ENCODE measurements at regions not wholly inside any gene's neighbourhood (a gene's known extent, or its start where the extent isn't known, plus 50 kb on each side); places are given as distances from the start of the nearest gene placed in this dataset.

GRCh38 chr9:106119176-106119575 is 424.8 kb downstream of the TMEM38B start:
- H3K4me1 ChIP-seq: no peaks in the 10 kb centered on the region
- no peaks in the 10 kb centered on the region for H3K27me3 ChIP-seq
- 54 to 59% methylated on average over 3 of the region's 3 CpGs for WGBS, 2 donors (ENCODE audit: low coverage in 1 of 2)
- no peak overlapping the region for H3K27ac ChIP-seq
- H3K9me3 ChIP-seq: no peaks in the 10 kb centered on the region
- H3K36me3 ChIP-seq: no peaks in the 10 kb centered on the region
- no peak for ATAC-seq
- TF ChIP-seq CTCF (IDR thresholded peaks at IDR 0.05): no peak
- TF ChIP-seq POLR2AphosphoS5 (IDR thresholded peaks at IDR 0.05): no peak
- no peak for TF ChIP-seq EP300 (IDR thresholded peaks at IDR 0.05)
- TF ChIP-seq POLR2A (IDR thresholded peaks at IDR 0.05): no peak
- no peak overlapping the region for H3K4me3 ChIP-seq

GRCh38 chr9:106120071-106120470 is 425.7 kb downstream of the TMEM38B start:
- peaks cover 0 to under 1% (median 0%) of the 10 kb centered on the region in 3 donors for H3K9me3 ChIP-seq
- no peak for ATAC-seq
- H3K4me3 ChIP-seq: no peak overlapping the region
- WGBS, 2 donors (ENCODE audit: low coverage in 1 of 2): 90 to 100% methylated on average over 7 to 9 of the region's 10 CpGs
- H3K36me3 ChIP-seq: no peaks in the 10 kb centered on the region
- no peak for TF ChIP-seq CTCF (IDR thresholded peaks at IDR 0.05)
- TF ChIP-seq POLR2AphosphoS5 (IDR thresholded peaks at IDR 0.05): no peak
- no peak for TF ChIP-seq EP300 (IDR thresholded peaks at IDR 0.05)
- TF ChIP-seq POLR2A (IDR thresholded peaks at IDR 0.05): no peak
- no peaks in the 10 kb centered on the region for H3K27me3 ChIP-seq
- H3K27ac ChIP-seq: no peak overlapping the region
- H3K4me1 ChIP-seq: no peaks in the 10 kb centered on the region

GRCh38 chr9:106127776-106128175 is 433.4 kb downstream of the TMEM38B start:
- Histone ChIP-seq H3K27me3 (no peaks in the 10 kb centered on the region), H3K27ac (no peak overlapping the region), H3K4me3 (no peak overlapping the region), H3K36me3 (no peaks in the 10 kb centered on the region), H3K4me1 (no peaks in the 10 kb centered on the region), H3K9me3 (peaks cover 0 to 3% (median 0%) of the 10 kb centered on the region in 3 donors)
- ATAC-seq: no peak
- no peak for TF ChIP-seq EP300 (IDR thresholded peaks at IDR 0.05)
- TF ChIP-seq POLR2AphosphoS5 (IDR thresholded peaks at IDR 0.05): no peak
- TF ChIP-seq CTCF (IDR thresholded peaks at IDR 0.05): no peak
- no peak for TF ChIP-seq POLR2A (IDR thresholded peaks at IDR 0.05)
- WGBS, 2 donors (ENCODE audit: low coverage in 1 of 2): 71 to 76% methylated on average over 1 of the region's 1 CpG

GRCh38 chr9:106130374-106130773 is 436.0 kb downstream of the TMEM38B start:
- no peaks in the 10 kb centered on the region for H3K27me3 ChIP-seq
- H3K27ac ChIP-seq: no peak overlapping the region
- WGBS, 2 donors (ENCODE audit: low coverage in 1 of 2): 72 to 74% methylated on average over 2 of the region's 2 CpGs
- H3K36me3 ChIP-seq: no peaks in the 10 kb centered on the region
- ATAC-seq: no peak
- TF ChIP-seq POLR2A (IDR thresholded peaks at IDR 0.05) (no peak), CTCF (IDR thresholded peaks at IDR 0.05) (no peak), POLR2AphosphoS5 (IDR thresholded peaks at IDR 0.05) (no peak), EP300 (IDR thresholded peaks at IDR 0.05) (no peak)
- no peaks in the 10 kb centered on the region for H3K4me1 ChIP-seq
- no peak overlapping the region for H3K4me3 ChIP-seq
- no peaks in the 10 kb centered on the region for H3K9me3 ChIP-seq

GRCh38 chr9:106143781-106144180 is 449.4 kb downstream of the TMEM38B start:
- no peaks in the 10 kb centered on the region for H3K27me3 ChIP-seq
- WGBS, 2 donors (ENCODE audit: low coverage in 1 of 2): 46 to 81% methylated on average over 2 of the region's 2 CpGs
- no peak for ATAC-seq
- H3K27ac ChIP-seq: no peak overlapping the region
- H3K4me1 ChIP-seq: no peaks in the 10 kb centered on the region
- H3K36me3 ChIP-seq: no peaks in the 10 kb centered on the region
- TF ChIP-seq CTCF (IDR thresholded peaks at IDR 0.05): no peak
- no peak for TF ChIP-seq POLR2AphosphoS5 (IDR thresholded peaks at IDR 0.05)
- TF ChIP-seq EP300 (IDR thresholded peaks at IDR 0.05): no peak
- no peak for TF ChIP-seq POLR2A (IDR thresholded peaks at IDR 0.05)
- no peak overlapping the region for H3K4me3 ChIP-seq
- no peaks in the 10 kb centered on the region for H3K9me3 ChIP-seq
